A549 (cell line): ENCODE measurements at regions not wholly inside any gene's neighbourhood (a gene's known extent, or its start where the extent isn't known, plus 50 kb on each side); places are given as distances from the start of the nearest gene placed in this dataset.

ENCODE experiments used
- ATAC-seq, 2 experiments: fragments of 200-7000 bp in 1 of 2; fragments of >200 bp in 1 of 2; cut with Nextera tagmentation in 1 of 2; cut with Tn5 transposase in 1 of 2; 3 replicates each; pipeline versions ENCODE4 v1.8.0 to v1.9.1; 2018 to 2020; ENCODE audit warnings: mild to moderate bottlenecking in 1 of 2, moderate library complexity in 1 of 2
- CTCF ChIA-PET: fragments of 300-600 bp; sonication (Branson Sonifier 250); formaldehyde crosslinking; extraction: SDS; loops from one replicate; lab custom pipeline; 2021; ENCODE audit warnings: antibody characterized with exemption, inconsistent platforms; lab: Yijun Ruan, JAX
- POLR2A ChIA-PET: fragments of 350-600 bp; formaldehyde crosslinking; extraction: SDS; loops from one replicate; lab custom pipeline; 2021; ENCODE audit warnings: antibody characterized with exemption, inconsistent platforms; lab: Yijun Ruan, JAX
- DNase-seq, 2 experiments: peaks; one replicate each; pipeline versions ENCODE4 v3.0.0 to v3.0.0-alpha.2; 2011 to 2016; ENCODE audit warnings: low read depth in 1 of 2, low spot score in 1 of 2
- FAIRE-seq: peaks from 2 replicates; lab custom pipeline; 2011; peaks lifted over from hg19 to GRCh38; lab: Jason Lieb, UNC
- H3K27ac ChIP-seq, 2 experiments: fragments of >200 bp; sonication (Bioruptor Twin); formaldehyde crosslinking; 3 replicates each; pipeline ENCODE4 v1.5.1; 2016 to 2017
- H3K4me1 ChIP-seq: fragments of >200 bp; sonication (Bioruptor Twin); formaldehyde crosslinking; 3 replicates; pipeline ENCODE4 v1.6.1; 2016
- H3K4me2 ChIP-seq: fragments of >200 bp; sonication (Bioruptor Twin); formaldehyde crosslinking; 3 replicates; pipeline ENCODE4 v1.6.1; 2016
- H3K4me3 ChIP-seq: fragments of >200 bp; sonication (Bioruptor Twin); formaldehyde crosslinking; 3 replicates; pipeline ENCODE4 v1.5.1; 2016
- H3K9me3 ChIP-seq: fragments of >200 bp; sonication (Bioruptor Twin); formaldehyde crosslinking; 3 replicates; pipeline ENCODE4 v1.6.1; 2016
- BHLHE40 ChIP-seq: IDR thresholded peaks from 2 replicates; pipeline ENCODE4 v1.6.1; 2012; ENCODE audit warnings: low read depth, low read length, inconsistent platforms
- CBX2 ChIP-seq: fragments of 200-600 bp; sonication (generic); IDR thresholded peaks from 2 replicates; pipeline ENCODE4 v1.6.1; 2016; ENCODE audit warnings: low read depth, mild to moderate bottlenecking, borderline replicate concordance
- CBX8 ChIP-seq: fragments of 200-600 bp; sonication (generic); IDR thresholded peaks from 2 replicates; pipeline ENCODE4 v1.6.1; 2016
- CEBPB ChIP-seq, 2 experiments: fragments of >200 bp in 1 of 2; sonication (Bioruptor Twin) in 1 of 2; formaldehyde crosslinking in 1 of 2; IDR thresholded peaks; 2 replicates each; pipeline ENCODE4 v1.6.1; 2012 to 2016
- ESRRA ChIP-seq: fragments of 150-350 bp; IDR thresholded peaks from 2 replicates; pipeline ENCODE4 v1.6.1; 2014; ENCODE audit warnings: mild to moderate bottlenecking, low read length, borderline replicate concordance
- FOXS1 ChIP-seq: fragments of 250-450 bp; sonication (Bioruptor Pico); IDR thresholded peaks from 2 replicates; pipeline ENCODE4 v1.5.0; 2020; ENCODE audit warnings: mild to moderate bottlenecking, moderate library complexity
- HEYL ChIP-seq: fragments of 250-450 bp; sonication (Bioruptor Pico); IDR thresholded peaks from 2 replicates; pipeline ENCODE4 v1.8.0; 2021; ENCODE audit warnings: mild to moderate bottlenecking, moderate library complexity
- JUNB ChIP-seq: fragments of >200 bp; sonication (Bioruptor Twin); formaldehyde crosslinking; IDR thresholded peaks from 2 replicates; pipeline ENCODE4 v1.6.1; 2016
- KDM5A ChIP-seq: fragments of 200-600 bp; sonication (generic); IDR thresholded peaks from 2 replicates; pipeline ENCODE4 v1.6.1; 2016; ENCODE audit warnings: antibody characterized with exemption, mild to moderate bottlenecking
- MAFK ChIP-seq: fragments of 450-650 bp; IDR thresholded peaks from 2 replicates; pipeline ENCODE4 v1.6.1; 2014; ENCODE audit not compliant: partially characterized antibody
- NPAS2 ChIP-seq: fragments of 250-450 bp; sonication (Bioruptor Pico); IDR thresholded peaks from 2 replicates; pipeline ENCODE4 v1.8.0; 2022; ENCODE audit warnings: mild to moderate bottlenecking, moderate library complexity, borderline replicate concordance
- NR3C1 ChIP-seq: fragments of >200 bp; sonication (Bioruptor Twin); formaldehyde crosslinking; IDR thresholded peaks from 3 replicates; pipeline ENCODE4 v1.6.1; 2017
- POLR2A ChIP-seq: IDR thresholded peaks from 2 replicates; pipeline ENCODE4 v1.6.1; 2012; ENCODE audit warnings: mild to moderate bottlenecking, low read length
- POLR2AphosphoS2 ChIP-seq: conservative IDR thresholded peaks from 2 replicates; pipeline ENCODE4 v1.6.1; 2012; ENCODE audit warnings: low read length, improper control_type of control experiment, inconsistent platforms
- RARB ChIP-seq: fragments of 250-450 bp; sonication (Bioruptor Pico); IDR thresholded peaks from 2 replicates; pipeline ENCODE4 v1.8.0; 2021; ENCODE audit warnings: mild to moderate bottlenecking, moderate library complexity
- RCOR1 ChIP-seq: fragments of 150-350 bp; IDR thresholded peaks from 2 replicates; pipeline ENCODE4 v1.6.1; 2014; ENCODE audit warnings: antibody characterized with exemption, low read length, low read depth
- SREBF2 ChIP-seq: fragments of 450-650 bp; IDR thresholded peaks from 2 replicates; pipeline ENCODE4 v1.6.1; 2014; ENCODE audit warnings: mild to moderate bottlenecking, moderate library complexity
- TFCP2L1 ChIP-seq: fragments of 250-450 bp; sonication (Bioruptor Pico); IDR thresholded peaks from 2 replicates; pipeline ENCODE4 v1.5.0; 2021; ENCODE audit warnings: mild to moderate bottlenecking
- TP53 ChIP-seq: fragments of 250-450 bp; sonication (Bioruptor Pico); IDR thresholded peaks from 2 replicates; pipeline ENCODE4 v1.5.0; 2021; ENCODE audit warnings: mild to moderate bottlenecking, moderate library complexity
- ZNF302 ChIP-seq: fragments of 250-450 bp; sonication (Bioruptor Pico); IDR thresholded peaks from 2 replicates; pipeline ENCODE4 v1.9.0; 2021; ENCODE audit warnings: inconsistent platforms, mild to moderate bottlenecking, moderate library complexity
- ZSCAN20 ChIP-seq: fragments of 250-450 bp; sonication (Bioruptor Pico); IDR thresholded peaks from 2 replicates; pipeline ENCODE4 v1.8.0; 2022; ENCODE audit warnings: mild to moderate bottlenecking, moderate library complexity
- WGBS: methylation state at CpG from one replicate; pipeline ENCODE4 v1.1.6; 2017; ENCODE audit errors: missing lambda C conversion rate; 5-methylcytosine and 5-hydroxymethylcytosine counted together
- TF ChIP-seq, protein P1 (sequence below): fragments of 250-450 bp; sonication (Bioruptor Pico); IDR thresholded peaks from 2 replicates; pipeline ENCODE4 v1.5.0; 2021; ENCODE audit warnings: mild to moderate bottlenecking, moderate library complexity, borderline replicate concordance
- TF ChIP-seq, protein P2 (sequence below): fragments of >200 bp; sonication (Bioruptor Twin); formaldehyde crosslinking; IDR thresholded peaks from 3 replicates; pipeline ENCODE4 v1.6.1; 2016
- TF ChIP-seq, protein P3 (sequence below): IDR thresholded peaks from 2 replicates; pipeline ENCODE4 v1.6.1; 2012
- TF ChIP-seq, protein P4 (sequence below): fragments of 150-350 bp; IDR thresholded peaks from 2 replicates; pipeline ENCODE4 v1.6.1; 2014; ENCODE audit warnings: low read depth, mild to moderate bottlenecking, low read length
- TF ChIP-seq, protein P5 (sequence below): fragments of 250-450 bp; sonication (Bioruptor Pico); IDR thresholded peaks from 2 replicates; pipeline ENCODE4 v1.5.0; 2020; ENCODE audit warnings: low read depth, mild to moderate bottlenecking, moderate library complexity
- TF ChIP-seq, protein P6 (sequence below): IDR thresholded peaks from 2 replicates; pipeline ENCODE4 v1.6.1; 2012
- TF ChIP-seq, protein P7 (sequence below): fragments of >200 bp; sonication (Bioruptor Twin); formaldehyde crosslinking; IDR thresholded peaks from 2 replicates; pipeline ENCODE4 v1.6.1; 2016

DNA sequence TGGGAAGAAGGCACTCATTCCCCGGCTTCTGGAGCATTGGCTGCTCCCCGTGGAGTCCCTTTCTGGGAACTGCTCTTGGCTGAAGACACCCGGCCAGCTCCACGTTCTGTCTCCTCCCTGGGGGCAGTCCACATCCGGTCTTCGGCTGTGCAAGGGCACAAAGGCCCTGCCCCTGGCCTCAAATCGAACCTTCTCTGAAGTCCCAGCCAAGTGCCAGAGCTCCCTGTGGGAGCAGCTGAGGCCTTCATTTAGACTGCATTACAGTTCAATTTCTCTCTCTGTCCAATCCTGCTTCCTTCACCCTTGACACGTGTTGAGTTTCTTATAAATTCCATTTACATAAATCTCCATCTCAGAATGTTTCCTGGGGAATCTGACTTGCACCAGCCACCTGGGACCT is 132.9 kb upstream of the POU3F1 start (continued):
- TF ChIP-seq, protein P1, sequence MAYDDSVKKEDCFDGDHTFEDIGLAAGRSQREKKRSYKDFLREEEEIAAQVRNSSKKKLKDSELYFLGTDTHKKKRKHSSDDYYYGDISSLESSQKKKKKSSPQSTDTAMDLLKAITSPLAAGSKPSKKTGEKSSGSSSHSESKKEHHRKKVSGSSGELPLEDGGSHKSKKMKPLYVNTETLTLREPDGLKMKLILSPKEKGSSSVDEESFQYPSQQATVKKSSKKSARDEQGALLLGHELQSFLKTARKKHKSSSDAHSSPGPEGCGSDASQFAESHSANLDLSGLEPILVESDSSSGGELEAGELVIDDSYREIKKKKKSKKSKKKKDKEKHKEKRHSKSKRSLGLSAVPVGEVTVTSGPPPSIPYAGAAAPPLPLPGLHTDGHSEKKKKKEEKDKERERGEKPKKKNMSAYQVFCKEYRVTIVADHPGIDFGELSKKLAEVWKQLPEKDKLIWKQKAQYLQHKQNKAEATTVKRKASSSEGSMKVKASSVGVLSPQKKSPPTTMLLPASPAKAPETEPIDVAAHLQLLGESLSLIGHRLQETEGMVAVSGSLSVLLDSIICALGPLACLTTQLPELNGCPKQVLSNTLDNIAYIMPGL (CRISPR knock-in tag) = no peak
- TF ChIP-seq TFCP2L1 (CRISPR knock-in tag) (no peak), ZNF302 (CRISPR knock-in tag) (no peak), KDM5A (no peak)
- TF ChIP-seq, all 56 proteins: peak for 0

DNA sequence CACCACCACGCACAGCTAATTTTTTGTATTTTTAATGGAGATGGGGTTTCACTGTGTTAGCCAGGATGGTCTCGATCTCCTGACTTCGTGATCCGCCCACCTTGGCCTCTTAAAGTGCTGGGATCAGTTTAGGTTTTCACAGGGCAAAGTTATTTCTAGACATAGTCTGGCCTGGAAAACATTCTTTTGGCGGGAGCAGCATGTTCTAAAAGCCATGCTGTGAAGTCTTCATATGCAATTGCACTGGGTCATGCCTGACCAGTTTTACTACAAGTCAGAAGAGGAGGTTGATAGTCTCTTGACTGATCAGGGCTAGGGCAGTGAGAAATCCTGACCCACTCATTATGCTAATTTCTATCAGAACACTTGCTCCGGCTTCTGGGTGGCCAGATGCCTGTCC is 131.6 kb upstream of the POU3F1 start:
- H3K9me3 ChIP-seq = no peaks in the 10 kb centered on the region
- TF ChIP-seq RARB = no peak
- TF ChIP-seq BHLHE40 = no peak
- TF ChIP-seq POLR2AphosphoS2 = no peak
- TF ChIP-seq, protein P2, sequence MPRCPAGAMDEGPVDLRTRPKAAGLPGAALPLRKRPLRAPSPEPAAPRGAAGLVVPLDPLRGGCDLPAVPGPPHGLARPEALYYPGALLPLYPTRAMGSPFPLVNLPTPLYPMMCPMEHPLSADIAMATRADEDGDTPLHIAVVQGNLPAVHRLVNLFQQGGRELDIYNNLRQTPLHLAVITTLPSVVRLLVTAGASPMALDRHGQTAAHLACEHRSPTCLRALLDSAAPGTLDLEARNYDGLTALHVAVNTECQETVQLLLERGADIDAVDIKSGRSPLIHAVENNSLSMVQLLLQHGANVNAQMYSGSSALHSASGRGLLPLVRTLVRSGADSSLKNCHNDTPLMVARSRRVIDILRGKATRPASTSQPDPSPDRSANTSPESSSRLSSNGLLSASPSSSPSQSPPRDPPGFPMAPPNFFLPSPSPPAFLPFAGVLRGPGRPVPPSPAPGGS = no peak
- TF ChIP-seq FOXS1 (CRISPR knock-in tag) = no peak
- TF ChIP-seq ESRRA = no peak
- TF ChIP-seq CBX8 = no peak
- TF ChIP-seq, protein P3, sequence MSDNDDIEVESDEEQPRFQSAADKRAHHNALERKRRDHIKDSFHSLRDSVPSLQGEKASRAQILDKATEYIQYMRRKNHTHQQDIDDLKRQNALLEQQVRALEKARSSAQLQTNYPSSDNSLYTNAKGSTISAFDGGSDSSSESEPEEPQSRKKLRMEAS = no peak
- TF ChIP-seq, protein P4, sequence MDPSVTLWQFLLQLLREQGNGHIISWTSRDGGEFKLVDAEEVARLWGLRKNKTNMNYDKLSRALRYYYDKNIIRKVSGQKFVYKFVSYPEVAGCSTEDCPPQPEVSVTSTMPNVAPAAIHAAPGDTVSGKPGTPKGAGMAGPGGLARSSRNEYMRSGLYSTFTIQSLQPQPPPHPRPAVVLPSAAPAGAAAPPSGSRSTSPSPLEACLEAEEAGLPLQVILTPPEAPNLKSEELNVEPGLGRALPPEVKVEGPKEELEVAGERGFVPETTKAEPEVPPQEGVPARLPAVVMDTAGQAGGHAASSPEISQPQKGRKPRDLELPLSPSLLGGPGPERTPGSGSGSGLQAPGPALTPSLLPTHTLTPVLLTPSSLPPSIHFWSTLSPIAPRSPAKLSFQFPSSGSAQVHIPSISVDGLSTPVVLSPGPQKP = no peak
- TF ChIP-seq NR3C1 = no peak
- TF ChIP-seq, all 56 proteins: peak for 0
- no peaks in the 10 kb centered on the region for H3K4me1 ChIP-seq
- ATAC-seq (no peak), DNase-seq (no peak), FAIRE-seq (no peak)
- ChIA-PET POLR2A (no interaction called here), CTCF (no interaction called here)
- H3K4me3 ChIP-seq = no peak overlapping the region
- no peak overlapping the region for H3K27ac ChIP-seq
- 39% methylated on average over 6 of the region's 6 CpGs for WGBS
- H3K4me2 ChIP-seq = no peak overlapping the region

DNA sequence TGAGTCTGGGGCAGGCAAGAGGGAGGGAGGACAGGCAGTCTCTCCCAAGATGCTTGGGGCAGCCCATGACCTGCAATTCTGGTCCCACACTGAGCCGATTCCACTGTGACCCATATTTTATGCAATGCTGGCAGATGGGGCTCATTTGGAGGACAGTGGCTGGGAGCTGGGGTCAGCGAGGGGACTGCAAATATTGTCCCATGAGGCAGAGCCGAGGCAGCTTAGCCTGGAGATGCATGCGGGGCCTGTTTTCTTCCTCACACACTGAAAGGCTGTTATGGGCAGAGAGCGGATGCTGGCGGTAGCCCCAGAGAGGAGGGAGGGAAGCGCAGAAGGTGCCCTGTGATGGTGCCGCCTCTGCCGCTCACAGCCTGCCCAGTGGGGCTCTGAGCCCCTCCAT is 128.5 kb upstream of the POU3F1 start:
- ChIA-PET CTCF (no interaction called here), POLR2A (no interaction called here)
- 42% methylated on average over 9 of the region's 9 CpGs for WGBS
- ATAC-seq = no peak
- FAIRE-seq = no peak
- no peak for DNase-seq
- Histone ChIP-seq H3K4me1 (no peaks in the 10 kb centered on the region), H3K9me3 (no peaks in the 10 kb centered on the region), H3K27ac (no peak overlapping the region), H3K4me2 (no peak overlapping the region), H3K4me3 (no peak overlapping the region)
- TF ChIP-seq ESRRA (no peak), RCOR1 (no peak), NR3C1 (no peak), SREBF2 (no peak), RARB (no peak)

DNA sequence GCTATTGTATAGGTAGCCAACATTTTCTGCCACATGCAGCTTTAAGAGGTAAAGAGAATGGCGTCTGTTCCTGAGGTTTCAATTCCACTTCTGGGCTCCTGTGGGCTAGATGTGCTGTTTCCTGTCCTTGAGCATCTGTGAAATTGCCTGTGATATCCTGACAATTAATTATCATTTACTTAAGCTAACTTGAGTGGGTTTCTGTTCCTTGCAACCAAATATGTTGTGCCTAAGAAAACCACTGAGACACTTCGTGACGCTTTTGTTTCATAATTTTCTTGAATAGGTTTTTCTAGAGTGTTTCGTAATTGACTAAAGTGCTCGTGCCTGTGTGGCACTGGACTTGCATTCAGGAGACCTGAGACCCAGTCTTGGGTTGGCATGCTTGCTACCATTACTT is 127.3 kb upstream of the POU3F1 start:
- 25% methylated on average over 5 of the region's 5 CpGs for WGBS
- CTCF ChIA-PET = no interaction called here
- H3K9me3 ChIP-seq = no peaks in the 10 kb centered on the region
- TF ChIP-seq POLR2A (no peak), JUNB (no peak), HEYL (no peak), ZNF302 (CRISPR knock-in tag) (no peak), CBX8 (no peak), CEBPB (IDR thresholded peaks at IDR 0.05) (no peak), KDM5A (no peak), CBX2 (no peak), MAFK (no peak), TP53 (CRISPR knock-in tag) (no peak), ZSCAN20 (CRISPR knock-in tag) (no peak), RARB (no peak), NPAS2 (CRISPR knock-in tag) (no peak)
- TF ChIP-seq, protein P5, sequence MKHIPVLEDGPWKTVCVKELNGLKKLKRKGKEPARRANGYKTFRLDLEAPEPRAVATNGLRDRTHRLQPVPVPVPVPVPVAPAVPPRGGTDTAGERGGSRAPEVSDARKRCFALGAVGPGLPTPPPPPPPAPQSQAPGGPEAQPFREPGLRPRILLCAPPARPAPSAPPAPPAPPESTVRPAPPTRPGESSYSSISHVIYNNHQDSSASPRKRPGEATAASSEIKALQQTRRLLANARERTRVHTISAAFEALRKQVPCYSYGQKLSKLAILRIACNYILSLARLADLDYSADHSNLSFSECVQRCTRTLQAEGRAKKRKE (CRISPR knock-in tag) = no peak
- TF ChIP-seq, protein P6, sequence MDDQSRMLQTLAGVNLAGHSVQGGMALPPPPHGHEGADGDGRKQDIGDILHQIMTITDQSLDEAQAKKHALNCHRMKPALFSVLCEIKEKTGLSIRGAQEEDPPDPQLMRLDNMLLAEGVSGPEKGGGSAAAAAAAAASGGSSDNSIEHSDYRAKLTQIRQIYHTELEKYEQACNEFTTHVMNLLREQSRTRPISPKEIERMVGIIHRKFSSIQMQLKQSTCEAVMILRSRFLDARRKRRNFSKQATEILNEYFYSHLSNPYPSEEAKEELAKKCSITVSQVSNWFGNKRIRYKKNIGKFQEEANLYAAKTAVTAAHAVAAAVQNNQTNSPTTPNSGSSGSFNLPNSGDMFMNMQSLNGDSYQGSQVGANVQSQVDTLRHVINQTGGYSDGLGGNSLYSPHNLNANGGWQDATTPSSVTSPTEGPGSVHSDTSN = no peak
- TF ChIP-seq, protein P7, sequence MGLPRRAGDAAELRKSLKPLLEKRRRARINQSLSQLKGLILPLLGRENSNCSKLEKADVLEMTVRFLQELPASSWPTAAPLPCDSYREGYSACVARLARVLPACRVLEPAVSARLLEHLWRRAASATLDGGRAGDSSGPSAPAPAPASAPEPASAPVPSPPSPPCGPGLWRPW = no peak
- TF ChIP-seq, all 56 proteins: peak for 0
- POLR2A ChIA-PET = no interaction called here
- Histone ChIP-seq H3K4me3 (no peak overlapping the region), H3K4me2 (no peak overlapping the region), H3K4me1 (no peaks in the 10 kb centered on the region), H3K27ac (no peak overlapping the region)
- ATAC-seq (no peak), DNase-seq (no peak), FAIRE-seq (no peak)
